ENCODE measurements at regions not wholly inside any gene's neighbourhood (a gene's known extent, or its start where the extent isn't known, plus 50 kb on each side); places are given as distances from the start of the nearest gene placed in this dataset. TPM values are rescaled to one million over a fixed set of nuclear protein-coding genes. Genes with fewer than 3 reads are reported as not detected.

GRCh38 chr2:143823876-143824275 lies 694.7 kb downstream of the ARHGAP15 start:
- no peak overlapping the region for H3K4me3 ChIP-seq
- H3K4me1 ChIP-seq, result no peaks in the 10 kb centered on the region
- DNase-seq, result no peak
- no peak overlapping the region for H3K27ac ChIP-seq
- no peaks in the 10 kb centered on the region for H3K36me3 ChIP-seq
- H3K27me3 ChIP-seq, result no peaks in the 10 kb centered on the region
- intact Hi-C loops (cut with DNase I; ENCODE audit: low total_unique reads), result no loop called here
- no peaks in the 10 kb centered on the region for H3K9me3 ChIP-seq
- TF ChIP-seq CTCF (IDR thresholded peaks at IDR 0.05) (no peak), POLR2A (IDR thresholded peaks at IDR 0.05) (no peak)

- no peaks in the 10 kb centered on the region for H3K9me3 ChIP-seq
- H3K27ac ChIP-seq, result no peak overlapping the region
- H3K4me1 ChIP-seq, result no peaks in the 10 kb centered on the region
- TF ChIP-seq POLR2A (IDR thresholded peaks at IDR 0.05) (no peak), CTCF (IDR thresholded peaks at IDR 0.05) (no peak)
- no peak for DNase-seq
- H3K4me3 ChIP-seq, result no peak overlapping the region
- no peaks in the 10 kb centered on the region for H3K36me3 ChIP-seq
- intact Hi-C loops (cut with DNase I; ENCODE audit: low total_unique reads), result no loop called here
- no peaks in the 10 kb centered on the region for H3K27me3 ChIP-seq
These were observed 694.1 kb downstream of the ARHGAP15 start for GRCh38 chr2:143823296-143823695.

- intact Hi-C loops (cut with DNase I; ENCODE audit: low total_unique reads), result no loop called here
- Histone ChIP-seq H3K27me3 (no peaks in the 10 kb centered on the region), H3K27ac (no peak overlapping the region), H3K4me1 (no peaks in the 10 kb centered on the region), H3K9me3 (no peaks in the 10 kb centered on the region), H3K36me3 (no peaks in the 10 kb centered on the region), H3K4me3 (no peak overlapping the region)
- DNase-seq, result no peak
- TF ChIP-seq CTCF (IDR thresholded peaks at IDR 0.05) (no peak), POLR2A (IDR thresholded peaks at IDR 0.05) (no peak)
These were observed 693.5 kb downstream of the ARHGAP15 start for GRCh38 chr2:143822736-143823135.

GRCh38 chr2:143819764-143820163 lies 690.5 kb downstream of the ARHGAP15 start:
- intact Hi-C loops (cut with DNase I; ENCODE audit: low total_unique reads), result no loop called here
- no peaks in the 10 kb centered on the region for H3K36me3 ChIP-seq
- H3K27ac ChIP-seq, result no peak overlapping the region
- no peaks in the 10 kb centered on the region for H3K4me1 ChIP-seq
- no peak for DNase-seq
- TF ChIP-seq POLR2A (IDR thresholded peaks at IDR 0.05) (no peak), CTCF (IDR thresholded peaks at IDR 0.05) (no peak)
- no peaks in the 10 kb centered on the region for H3K9me3 ChIP-seq
- H3K27me3 ChIP-seq, result no peaks in the 10 kb centered on the region
- no peak overlapping the region for H3K4me3 ChIP-seq

- TF ChIP-seq CTCF (IDR thresholded peaks at IDR 0.05) (no peak), POLR2A (IDR thresholded peaks at IDR 0.05) (no peak)
- H3K4me3 ChIP-seq, result no peak overlapping the region
- intact Hi-C loops (cut with DNase I; ENCODE audit: low total_unique reads), result no loop called here
- H3K27me3 ChIP-seq, result no peaks in the 10 kb centered on the region
- no peaks in the 10 kb centered on the region for H3K4me1 ChIP-seq
- no peaks in the 10 kb centered on the region for H3K36me3 ChIP-seq
- no peak overlapping the region for H3K27ac ChIP-seq
- H3K9me3 ChIP-seq, result no peaks in the 10 kb centered on the region
- no peak for DNase-seq
These were observed 690.0 kb downstream of the ARHGAP15 start for GRCh38 chr2:143819190-143819735.

Small RNAs in the stretch of these regions (small RNA-seq; reads per million reads assigned to genes)
- gene RF00019, result not detected

All from uterus (tissue), 3 donors.